Activated T-cell treated with anti-CD3 and anti-CD28 coated beads, Interleukin-2, amount 50 U/mL, for 48 hours (primary cell): ENCODE measurements at regions not wholly inside any gene's neighbourhood (a gene's known extent, or its start where the extent isn't known, plus 50 kb on each side); places are given as distances from the start of the nearest gene placed in this dataset.
"Not testable (repeated sequence)": the region's sequence is repeated elsewhere in the genome, so short reads cannot be mapped to it uniquely, and the experiment has no call there.

ENCODE experiments used
- DNase-seq, 2 experiments: peaks; one replicate each; pipeline ENCODE4 v3.0.0-alpha.2; 2020

GRCh38 chr7:131774419-131775220, 218.2 kb upstream of the PODXL start:
- no peak for DNase-seq

DNA sequence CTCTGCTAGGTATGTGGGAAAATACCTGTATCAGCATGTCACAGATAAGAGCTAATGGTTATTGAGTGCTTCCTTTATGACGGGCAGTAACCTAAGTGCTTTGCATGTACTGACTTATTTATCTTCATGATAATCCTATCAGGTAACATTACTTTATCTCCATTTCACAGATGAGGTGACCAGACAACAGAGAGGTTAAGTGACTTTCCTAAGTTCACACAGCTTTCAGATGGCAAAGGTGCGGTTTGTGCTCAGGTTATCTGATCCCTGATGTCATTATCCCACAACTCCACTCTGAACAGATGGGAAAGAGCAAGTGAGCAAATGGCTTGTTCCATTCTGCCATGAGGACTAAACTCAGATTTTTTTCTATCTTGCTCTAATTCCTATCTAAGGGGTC, 217.0 kb upstream of the PODXL start:
- DNase-seq: no peak

GRCh38 chr7:131769241-131769640, 212.8 kb upstream of the PODXL start:
- no peak for DNase-seq

DNA sequence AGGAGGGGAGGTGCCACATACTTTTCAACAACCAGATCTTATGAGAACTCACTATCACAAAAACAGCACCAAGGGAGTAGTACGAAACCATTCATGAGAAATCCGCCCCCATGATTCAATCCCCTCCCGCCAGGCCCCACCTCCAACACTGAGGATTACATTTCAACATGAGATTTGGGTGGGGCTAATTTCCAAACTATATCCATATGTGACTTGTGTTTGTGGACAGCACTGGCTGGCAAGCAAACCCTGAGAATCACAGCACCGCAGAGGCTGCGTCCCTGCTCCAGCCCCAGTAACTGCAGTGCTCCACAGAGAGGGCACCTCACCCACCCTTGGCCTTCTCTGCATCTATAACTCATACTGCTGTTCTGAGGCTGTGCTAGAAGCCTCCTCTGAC, 211.2 kb upstream of the PODXL start:
- DNase-seq: no peak

DNA sequence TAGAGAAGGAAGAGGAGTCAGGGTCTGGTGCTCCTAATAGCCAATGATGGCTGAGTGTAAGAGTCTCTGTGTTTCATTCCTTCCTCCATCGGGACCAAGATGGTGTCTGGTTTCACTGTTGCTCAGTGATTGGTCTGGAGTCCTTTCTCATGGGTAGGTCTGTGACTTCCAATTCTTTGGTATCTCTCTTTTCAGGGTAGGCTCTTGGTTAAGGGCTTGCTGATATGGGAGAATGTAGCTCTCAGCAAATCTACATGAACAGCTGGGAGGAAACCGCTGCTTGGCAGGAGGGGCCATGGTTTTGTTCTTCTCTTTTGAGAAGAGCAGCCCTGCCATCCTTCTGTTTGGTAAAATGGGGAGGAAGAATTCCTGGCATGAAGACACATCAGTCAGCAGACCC, 209.1 kb upstream of the PODXL start:
- DNase-seq: no peak

DNA sequence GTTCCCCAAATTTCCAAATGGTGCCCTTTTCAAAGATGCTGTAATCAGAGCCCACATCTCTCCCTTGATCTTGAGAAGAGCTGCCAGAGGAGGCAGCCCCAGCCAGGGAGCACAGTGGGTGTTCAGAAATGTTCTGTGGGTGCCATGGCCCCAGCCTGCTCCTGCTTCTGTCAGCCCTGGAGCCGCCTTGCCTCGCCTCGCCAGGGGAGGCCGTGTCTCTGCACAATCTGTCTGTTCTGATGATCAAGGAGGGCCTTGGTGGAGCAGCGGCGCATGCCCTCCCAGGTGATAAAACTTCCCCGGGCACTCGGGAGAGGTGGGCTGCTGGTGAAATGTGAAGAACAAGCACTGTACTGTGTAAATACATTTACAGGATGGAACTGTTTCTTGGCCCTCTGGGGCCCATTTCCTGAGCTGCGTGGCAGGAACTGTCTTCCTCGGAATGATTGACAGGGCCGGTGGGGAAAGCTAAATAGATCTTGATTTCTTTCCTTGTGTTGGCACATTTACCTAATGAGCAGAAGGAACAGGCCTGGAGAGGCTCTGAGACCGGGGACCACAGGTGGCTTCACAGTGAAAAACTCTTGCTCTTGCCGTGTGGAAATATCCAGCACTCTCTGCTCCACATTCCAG, 207.8 kb upstream of the PODXL start:
- DNase-seq: no peak

DNA sequence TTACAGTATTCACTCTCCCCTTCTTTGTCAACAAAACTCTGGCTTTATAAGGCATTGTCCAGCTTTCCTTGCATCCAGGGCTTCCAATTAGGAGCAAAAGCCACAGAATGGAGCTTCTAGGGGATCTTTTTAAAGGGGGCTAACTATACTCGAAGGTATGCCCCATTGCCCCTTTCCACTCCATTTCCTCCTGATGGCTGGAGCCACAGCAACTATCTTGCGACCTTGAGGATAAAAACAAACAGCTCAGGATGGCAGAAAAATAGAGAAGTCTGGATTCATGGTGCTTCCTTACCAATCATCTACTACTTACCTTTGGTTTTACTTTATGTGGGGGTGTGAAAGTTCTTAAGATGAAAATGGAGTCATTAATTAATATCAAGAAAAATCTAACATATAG, 206.3 kb upstream of the PODXL start:
- DNase-seq: no peak

DNA sequence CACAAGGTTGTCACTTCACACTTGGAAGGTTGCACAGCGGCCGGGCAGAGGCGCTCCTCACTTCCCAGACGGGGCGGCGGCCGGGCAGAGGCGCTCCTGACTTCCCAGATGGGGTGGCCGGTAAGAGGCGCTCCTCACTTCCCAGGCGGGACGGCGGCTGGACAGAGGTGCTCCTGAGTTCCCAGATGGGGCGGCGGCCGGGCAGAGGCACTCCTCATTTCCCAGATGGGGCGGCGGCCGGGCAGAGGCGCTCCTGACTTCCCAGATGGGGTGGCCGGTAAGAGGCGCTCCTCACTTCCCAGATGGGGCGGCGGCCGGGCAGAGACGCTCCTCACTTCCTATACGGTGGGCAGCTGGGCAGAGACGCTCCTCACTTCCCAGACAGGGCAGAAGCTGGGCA, 199.4 kb upstream of the PODXL start:
- DNase-seq: not testable (repeated sequence)

- DNase-seq: no peak
These were observed 197.3 kb upstream of the PODXL start for GRCh38 chr7:131753620-131754222.

GRCh38 chr7:131747658-131748232, 191.3 kb upstream of the PODXL start:
- DNase-seq: no peak

DNA sequence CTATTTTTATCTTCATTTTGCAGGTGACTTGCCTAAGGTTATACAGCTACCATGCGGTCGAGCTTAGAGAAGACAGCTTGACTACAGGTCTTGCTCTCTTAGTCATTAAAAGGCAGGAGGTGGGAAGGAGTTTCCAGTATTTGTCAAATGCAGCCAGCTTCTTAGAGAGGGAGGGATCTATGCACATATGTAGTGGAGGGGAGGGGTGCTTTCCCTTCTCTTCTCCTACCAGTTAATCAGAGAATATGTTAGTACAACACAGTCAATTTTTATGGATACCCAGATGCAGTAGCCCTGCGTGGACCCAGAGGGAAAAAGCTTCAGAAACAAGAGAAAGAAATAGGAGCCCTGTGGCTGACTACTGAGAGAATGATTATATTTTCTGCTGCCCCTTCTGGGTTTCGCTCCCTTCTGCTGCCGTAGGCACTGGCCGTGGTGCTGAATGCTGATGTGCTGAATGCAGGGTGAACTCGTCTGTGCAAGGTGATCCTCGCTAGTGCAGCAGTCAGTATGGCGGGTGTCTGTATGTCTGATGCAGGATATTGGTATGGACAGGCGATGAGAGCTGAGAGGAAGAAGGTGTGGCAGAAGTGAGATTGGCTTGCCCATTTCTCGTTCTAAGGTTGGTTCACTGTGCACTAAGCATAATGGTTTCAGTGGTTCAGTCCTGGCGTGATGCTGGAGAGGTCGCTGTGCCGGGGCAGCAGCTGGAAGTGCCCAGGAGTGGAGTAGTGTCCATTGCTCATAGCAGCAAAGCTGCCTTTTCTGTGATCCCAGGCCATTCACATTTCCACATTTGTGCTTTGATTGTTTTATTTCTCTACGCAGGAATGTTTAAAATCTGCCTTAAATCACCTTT, 189.2 kb upstream of the PODXL start:
- no peak for DNase-seq

GRCh38 chr7:131741446-131741845, 185.0 kb upstream of the PODXL start:
- no peak for DNase-seq

DNA sequence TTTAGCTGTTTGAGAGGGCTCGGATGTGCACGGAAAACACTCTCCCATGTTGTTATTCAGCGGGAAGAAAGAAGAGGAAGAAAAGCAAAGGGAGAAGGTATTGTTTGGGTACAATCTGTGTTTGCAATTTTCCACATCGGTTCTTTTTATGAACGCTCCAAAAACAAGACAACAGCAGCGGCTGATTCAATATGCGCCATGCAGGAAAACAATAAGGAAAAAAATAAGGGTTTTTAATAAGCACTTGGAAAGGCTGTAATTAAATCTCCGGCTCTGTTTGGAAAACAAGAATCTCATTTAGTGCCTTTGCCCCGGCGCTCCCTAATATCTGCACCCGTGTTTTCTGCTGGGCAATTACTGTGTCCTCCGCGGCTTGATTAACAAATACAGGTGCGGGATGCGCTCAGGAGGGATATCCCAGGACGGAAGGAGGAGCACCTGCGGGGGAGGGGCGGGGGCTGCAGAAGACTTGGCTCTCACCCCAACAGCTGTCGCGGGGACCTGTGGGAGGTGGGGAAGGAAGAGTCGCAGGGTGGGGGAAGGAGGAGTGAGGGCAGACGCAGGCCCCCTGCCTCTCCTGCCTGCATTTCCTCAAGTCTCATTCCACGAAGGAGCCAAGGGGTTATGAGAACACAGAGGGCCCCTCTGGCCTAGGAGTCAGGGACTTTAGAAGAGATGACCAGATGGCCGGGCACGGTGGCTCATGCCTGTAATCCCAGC, 181.5 kb upstream of the PODXL start:
- DNase-seq: no peak

DNA sequence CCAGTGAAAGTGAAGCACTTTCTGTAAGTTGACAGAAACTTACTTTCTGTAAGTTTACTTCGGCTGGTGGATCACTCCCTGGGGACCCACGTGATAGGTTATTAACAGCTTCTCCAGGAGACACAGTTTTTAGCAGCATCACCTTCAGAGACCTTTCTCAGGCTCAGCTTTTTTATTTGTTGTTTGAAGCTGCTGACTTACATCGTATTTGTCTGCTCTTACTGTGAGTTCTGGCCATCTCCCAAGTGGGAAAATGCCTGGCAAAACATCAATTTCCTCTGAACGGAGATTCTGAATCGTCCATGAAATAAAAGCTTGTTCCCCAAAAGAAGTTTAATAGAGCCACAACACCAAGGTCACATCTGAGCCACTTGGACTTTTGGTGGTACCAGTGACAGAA, 178.7 kb upstream of the PODXL start:
- no peak for DNase-seq

DNA sequence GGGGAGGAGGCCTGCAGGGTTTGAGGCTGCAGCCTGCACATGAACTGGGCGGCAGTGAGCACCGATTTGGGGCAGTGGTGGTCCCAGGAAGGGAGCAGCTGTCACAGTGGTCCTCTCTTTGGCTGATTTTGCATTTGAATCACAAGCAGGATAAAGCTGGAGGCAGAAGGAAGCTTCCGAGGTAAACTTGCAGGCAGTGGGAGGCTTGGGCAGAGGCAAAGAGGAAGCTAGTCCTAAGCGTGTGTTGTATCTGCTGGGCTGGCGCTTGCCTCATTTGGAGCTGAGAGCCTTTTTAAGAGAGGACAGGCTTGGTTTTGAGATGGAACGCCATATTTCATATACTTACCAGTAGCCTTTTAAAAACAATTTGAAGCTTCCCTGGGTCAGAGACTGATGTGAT, 177.2 kb upstream of the PODXL start:
- no peak for DNase-seq

DNA sequence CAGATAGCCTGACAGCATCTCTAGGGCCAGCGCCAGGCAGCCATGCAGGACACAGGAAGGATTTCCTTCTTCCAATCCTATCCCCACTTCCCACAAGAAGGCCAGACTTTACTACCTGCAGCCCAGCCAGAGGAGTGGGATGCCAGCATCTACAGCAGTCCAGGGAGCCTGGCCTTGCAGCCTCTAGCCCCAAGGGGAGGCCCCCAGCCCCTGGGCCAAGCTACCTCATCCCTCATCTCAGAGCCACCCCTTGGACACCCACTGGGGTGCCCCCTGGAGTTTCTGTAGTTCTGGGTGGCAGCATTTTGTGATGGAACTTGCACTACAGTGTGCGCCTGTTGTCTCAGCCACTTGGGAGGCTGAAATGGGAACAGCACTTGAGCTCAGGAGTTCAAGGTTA, 170.8 kb upstream of the PODXL start:
- DNase-seq: no peak

DNA sequence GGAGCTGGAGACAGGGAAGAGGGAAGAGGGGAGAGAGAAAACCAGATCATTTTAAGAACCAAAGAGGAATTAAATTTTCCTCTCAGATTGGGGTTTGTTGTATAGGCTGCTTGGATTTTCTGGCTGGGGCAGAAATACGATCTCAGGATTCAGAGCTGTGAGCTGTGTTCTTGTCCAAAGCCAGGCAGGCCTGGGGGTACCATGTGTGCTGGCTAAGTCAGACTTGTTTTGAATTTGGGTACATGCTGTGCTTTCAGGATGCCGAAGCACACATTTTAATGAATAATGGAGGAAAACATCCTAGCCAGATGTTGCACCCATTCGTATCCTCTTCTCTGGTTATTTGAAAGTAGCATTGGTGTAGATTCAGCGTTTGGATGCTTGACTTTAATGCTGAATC, 170.3 kb upstream of the PODXL start:
- no peak for DNase-seq

DNA sequence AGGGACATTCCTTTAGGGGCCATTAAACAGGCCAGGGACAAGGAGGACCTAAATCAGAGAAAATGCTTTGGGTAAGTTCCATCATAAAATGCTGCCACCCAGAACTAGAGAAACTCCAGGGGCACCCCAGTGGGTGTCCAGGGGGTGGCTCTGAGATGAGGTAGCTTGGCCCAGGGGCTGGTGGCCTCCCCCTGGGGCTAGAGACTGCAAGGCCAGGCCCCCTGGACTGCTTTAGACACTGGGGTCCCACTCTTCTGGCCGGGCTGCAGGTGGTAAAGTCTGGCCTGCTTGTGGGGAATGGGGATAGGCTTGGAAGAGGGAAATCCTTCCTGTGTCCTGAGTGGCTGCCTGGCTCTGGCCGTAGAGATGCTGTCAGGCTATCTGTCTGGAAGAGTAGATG, 169.6 kb upstream of the PODXL start:
- no peak for DNase-seq

DNA sequence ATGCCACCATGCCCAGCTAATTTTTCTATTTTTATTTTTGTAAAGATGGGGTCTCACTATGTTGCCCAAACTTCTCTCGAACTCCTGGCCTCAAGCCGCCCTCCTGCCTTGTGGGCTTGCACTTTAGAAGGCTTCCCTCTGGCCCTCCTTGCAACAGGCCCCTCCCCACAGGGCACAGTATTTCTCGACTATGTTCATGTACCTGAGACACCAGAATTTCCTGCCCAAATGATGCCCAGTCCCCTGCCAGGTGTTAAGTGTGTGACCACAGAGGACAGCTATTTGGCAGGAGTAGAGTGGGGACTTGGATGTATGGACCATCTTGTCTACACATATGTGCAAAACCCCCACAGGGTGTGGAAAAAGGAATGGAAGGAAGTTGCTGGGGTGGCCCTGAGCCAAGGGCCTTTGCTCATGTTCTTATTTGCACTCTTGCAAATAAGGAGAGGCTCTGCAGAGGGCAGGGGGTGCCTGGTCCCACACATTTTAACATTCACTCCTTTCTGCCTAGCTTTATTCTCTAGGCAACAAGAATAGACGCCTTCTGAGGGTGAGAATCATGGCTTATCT, 168.4 kb upstream of the PODXL start:
- no peak for DNase-seq

GRCh38 chr7:131723926-131724325, 167.5 kb upstream of the PODXL start:
- DNase-seq: no peak

GRCh38 chr7:131722371-131722770, 165.9 kb upstream of the PODXL start:
- no peak for DNase-seq

DNA sequence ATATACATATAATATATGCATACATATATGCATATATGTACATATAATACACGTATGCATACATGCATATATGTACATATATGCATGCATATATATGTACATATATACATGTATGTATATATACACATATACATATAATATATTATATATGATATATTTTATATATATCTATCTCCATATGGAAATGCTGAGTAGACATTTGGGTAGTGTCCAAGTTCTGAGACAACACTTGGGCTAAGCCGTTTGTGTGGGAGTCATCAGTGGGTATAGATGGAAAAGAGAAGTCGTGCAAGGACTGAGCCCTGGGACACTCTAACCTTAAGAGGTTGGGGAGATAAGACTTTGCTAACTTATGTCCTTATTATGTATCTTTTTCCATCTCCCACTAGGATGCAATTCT, 165.2 kb upstream of the PODXL start:
- no peak for DNase-seq
